SK-N-SH treated with all-trans-retinoic acid at 6 μM for 48 hours (cell line): ENCODE measurements at regions not wholly inside any gene's neighbourhood (a gene's known extent, or its start where the extent isn't known, plus 50 kb on each side); places are given as distances from the start of the nearest gene placed in this dataset.

Experiments
- CSDC2 ChIP-seq: fragments of 250-450 bp; sonication (Bioruptor Pico); IDR thresholded peaks from 2 replicates; pipeline ENCODE4 v1.5.0; 2020; ENCODE audit warnings: mild to moderate bottlenecking, moderate library complexity
- ISL1 ChIP-seq: fragments of 250-450 bp; sonication (Bioruptor Pico); IDR thresholded peaks from 2 replicates; pipeline ENCODE4 v2.1.2; 2022; ENCODE audit warnings: mild to moderate bottlenecking, moderate library complexity
- RARB ChIP-seq: fragments of 250-450 bp; sonication (Bioruptor Pico); IDR thresholded peaks from 2 replicates; pipeline ENCODE4 v1.8.0; 2021; ENCODE audit warnings: mild to moderate bottlenecking, moderate library complexity
- ZFP30 ChIP-seq: fragments of 450-650 bp; formaldehyde crosslinking; IDR thresholded peaks from 2 replicates; pipeline ENCODE4 v1.5.0; 2022; ENCODE audit warnings: mild to moderate bottlenecking, moderate library complexity
- TF ChIP-seq, protein P1 (sequence below): fragments of 250-450 bp; sonication (Bioruptor Pico); IDR thresholded peaks from 2 replicates; pipeline ENCODE4 v1.8.0; 2020; ENCODE audit warnings: mild to moderate bottlenecking, moderate library complexity, borderline replicate concordance

DNA sequence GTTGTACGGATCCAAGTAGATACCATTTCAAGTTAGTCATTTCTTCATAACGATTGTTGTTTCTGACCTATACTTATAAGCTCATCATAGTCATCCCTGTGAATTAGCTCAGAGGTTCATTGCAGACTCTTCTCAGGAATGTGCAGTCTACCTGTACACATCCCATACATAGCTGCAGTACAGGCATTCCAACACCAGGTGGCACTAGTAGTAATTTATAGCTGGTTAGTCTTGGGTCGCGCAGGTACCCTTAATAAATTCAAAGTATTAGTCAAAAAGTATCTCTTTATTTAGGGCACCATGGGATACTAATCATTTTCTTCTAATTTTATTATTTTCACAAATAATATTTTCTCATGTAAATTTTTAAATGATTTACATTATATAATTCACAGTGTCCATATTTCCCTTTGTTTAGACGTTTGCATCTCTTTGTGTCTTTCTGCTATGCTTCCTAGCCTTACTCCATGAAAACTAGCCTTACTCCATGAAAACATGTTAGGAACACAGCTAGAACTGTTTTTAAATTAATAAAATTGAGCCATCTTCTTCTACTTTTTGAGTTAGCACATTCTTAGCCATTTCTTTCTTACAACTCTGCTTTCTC, 128.6 kb upstream of the FAM83B start:
- TF ChIP-seq, protein P1, sequence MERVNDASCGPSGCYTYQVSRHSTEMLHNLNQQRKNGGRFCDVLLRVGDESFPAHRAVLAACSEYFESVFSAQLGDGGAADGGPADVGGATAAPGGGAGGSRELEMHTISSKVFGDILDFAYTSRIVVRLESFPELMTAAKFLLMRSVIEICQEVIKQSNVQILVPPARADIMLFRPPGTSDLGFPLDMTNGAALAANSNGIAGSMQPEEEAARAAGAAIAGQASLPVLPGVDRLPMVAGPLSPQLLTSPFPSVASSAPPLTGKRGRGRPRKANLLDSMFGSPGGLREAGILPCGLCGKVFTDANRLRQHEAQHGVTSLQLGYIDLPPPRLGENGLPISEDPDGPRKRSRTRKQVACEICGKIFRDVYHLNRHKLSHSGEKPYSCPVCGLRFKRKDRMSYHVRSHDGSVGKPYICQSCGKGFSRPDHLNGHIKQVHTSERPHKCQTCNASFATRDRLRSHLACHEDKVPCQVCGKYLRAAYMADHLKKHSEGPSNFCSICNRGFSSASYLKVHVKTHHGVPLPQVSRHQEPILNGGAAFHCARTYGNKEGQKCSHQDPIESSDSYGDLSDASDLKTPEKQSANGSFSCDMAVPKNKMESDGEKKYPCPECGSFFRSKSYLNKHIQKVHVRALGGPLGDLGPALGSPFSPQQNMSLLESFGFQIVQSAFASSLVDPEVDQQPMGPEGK (CRISPR knock-in tag): no peak
- no peak for TF ChIP-seq ISL1 (CRISPR knock-in tag)
- no peak for TF ChIP-seq RARB
- TF ChIP-seq ZFP30 (CRISPR knock-in tag): no peak
- TF ChIP-seq CSDC2 (CRISPR knock-in tag): no peak
